ENCODE measurements at regions not wholly inside any gene's neighbourhood (a gene's known extent, or its start where the extent isn't known, plus 50 kb on each side); places are given as distances from the start of the nearest gene placed in this dataset.

- TF ChIP-seq CTCF (IDR thresholded peaks at IDR 0.05) (no peak), POLR2A (IDR thresholded peaks at IDR 0.05) (no peak)
These were observed 130.3 kb upstream of the MAGI3 start for GRCh38 chr1:113259988-113260387.

Data from gastroesophageal sphincter (tissue), 3 donors.